Thyroid gland (tissue), 4 donors: ENCODE measurements at regions not wholly inside any gene's neighbourhood (a gene's known extent, or its start where the extent isn't known, plus 50 kb on each side); places are given as distances from the start of the nearest gene placed in this dataset.

Experiments
- DNase-seq, 2 donors: peaks; one replicate each; pipeline ENCODE4 v3.0.0-alpha.2; 2019
- H3K27ac ChIP-seq, 3 donors: fragments of 200-600 bp; sonication (generic); 1 replicate in 2 of 3; 2 replicates in 1 of 3; pipeline ENCODE4 v1.5.1; 2016 to 2019; ENCODE audit warnings: mild to moderate bottlenecking in 1 of 3, moderate library complexity in 1 of 3
- H3K27me3 ChIP-seq: fragments of 200-600 bp; sonication (generic); one replicate; pipeline ENCODE4 v1.5.1; 2019
- H3K36me3 ChIP-seq, 2 donors: fragments of 200-600 bp; sonication (generic); one replicate each; pipeline ENCODE4 v1.5.1; 2016 to 2019
- H3K4me1 ChIP-seq, 2 donors: fragments of 200-600 bp; sonication (generic); one replicate each; pipeline ENCODE4 v1.5.1; 2017 to 2019
- H3K4me3 ChIP-seq, 3 donors: fragments of 200-600 bp; sonication (generic); replicated peaks in 1 of 3; 1 replicate in 2 of 3; 2 replicates in 1 of 3; pipeline ENCODE4 v1.5.1; 2016; ENCODE audit warnings: mild to moderate bottlenecking in 1 of 3
- H3K9me3 ChIP-seq: fragments of 200-600 bp; sonication (generic); one replicate; pipeline ENCODE4 v1.5.1; 2017
- POLR2A ChIP-seq, 2 donors: fragments of 450-650 bp; IDR thresholded peaks; one replicate each; pipeline ENCODE4 v1.6.1; 2017; ENCODE audit warnings: antibody characterized with exemption in 2 of 2, mild to moderate bottlenecking in 2 of 2, moderate library complexity in 1 of 2
- WGBS, 2 donors: methylation state at CpG; one replicate each; pipeline ENCODE4 v1.1.5; 2017; 5-methylcytosine and 5-hydroxymethylcytosine counted together
- intact Hi-C: fragments of 100-400 bp; cut with DNase I; formaldehyde crosslinking; loops from one replicate; pipeline ENCODE4 v1.15.1; 2023
- TF ChIP-seq, protein P1 (sequence below), 6 experiments: fragments of 200-600 bp in 3 of 6; fragments of 450-650 bp in 3 of 6; sonication (generic) in 3 of 6; IDR thresholded peaks; one replicate each; pipeline ENCODE4 v1.5.1; 2016 to 2019; ENCODE audit warnings: antibody characterized with exemption in 6 of 6, mild to moderate bottlenecking in 2 of 6, inconsistent platforms in 1 of 6, moderate library complexity in 1 of 6

DNA sequence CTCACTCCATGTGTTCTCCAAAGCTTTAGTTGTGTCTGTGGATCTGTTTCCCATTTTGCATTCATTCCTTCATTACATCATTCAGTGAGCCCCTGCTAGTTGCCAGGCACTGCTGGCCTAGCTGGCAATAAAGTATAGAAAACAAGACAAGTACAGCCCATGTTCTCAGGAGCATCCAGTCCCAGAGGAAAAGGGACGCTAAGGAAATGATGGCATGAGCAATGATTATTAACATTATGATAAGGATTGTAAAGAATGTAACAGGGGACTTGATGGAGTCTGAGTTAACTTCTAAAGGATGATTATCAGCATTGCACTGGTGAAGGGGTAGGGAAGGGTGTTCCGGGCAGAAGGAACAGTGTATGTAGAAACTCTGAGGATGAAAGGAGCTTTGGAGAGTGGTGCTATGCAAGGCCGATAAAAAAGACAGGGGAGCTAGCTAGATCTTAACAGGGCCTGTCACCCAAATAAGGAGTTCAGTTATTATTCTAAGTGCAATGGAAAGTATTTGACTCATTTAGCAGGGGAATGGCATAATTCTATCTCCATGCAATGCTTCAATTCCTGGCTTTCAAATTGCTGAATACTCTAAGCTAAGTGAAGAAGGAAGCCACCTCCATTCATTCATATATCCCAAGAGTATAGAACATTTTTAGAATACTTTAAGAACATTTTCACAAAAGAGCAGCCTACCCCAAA is 258.2 kb upstream of the STT3B start:
- intact Hi-C loops: no loop called here
- Histone ChIP-seq H3K27ac (no peak overlapping the region), H3K4me3 (no peak overlapping the region), H3K9me3 (no peaks in the 10 kb centered on the region), H3K4me1 (no peaks in the 10 kb centered on the region), H3K36me3 (no peaks in the 10 kb centered on the region), H3K27me3 (no peaks in the 10 kb centered on the region)
- TF ChIP-seq POLR2A (IDR thresholded peaks at IDR 0.05): no peak
- TF ChIP-seq, protein P1, sequence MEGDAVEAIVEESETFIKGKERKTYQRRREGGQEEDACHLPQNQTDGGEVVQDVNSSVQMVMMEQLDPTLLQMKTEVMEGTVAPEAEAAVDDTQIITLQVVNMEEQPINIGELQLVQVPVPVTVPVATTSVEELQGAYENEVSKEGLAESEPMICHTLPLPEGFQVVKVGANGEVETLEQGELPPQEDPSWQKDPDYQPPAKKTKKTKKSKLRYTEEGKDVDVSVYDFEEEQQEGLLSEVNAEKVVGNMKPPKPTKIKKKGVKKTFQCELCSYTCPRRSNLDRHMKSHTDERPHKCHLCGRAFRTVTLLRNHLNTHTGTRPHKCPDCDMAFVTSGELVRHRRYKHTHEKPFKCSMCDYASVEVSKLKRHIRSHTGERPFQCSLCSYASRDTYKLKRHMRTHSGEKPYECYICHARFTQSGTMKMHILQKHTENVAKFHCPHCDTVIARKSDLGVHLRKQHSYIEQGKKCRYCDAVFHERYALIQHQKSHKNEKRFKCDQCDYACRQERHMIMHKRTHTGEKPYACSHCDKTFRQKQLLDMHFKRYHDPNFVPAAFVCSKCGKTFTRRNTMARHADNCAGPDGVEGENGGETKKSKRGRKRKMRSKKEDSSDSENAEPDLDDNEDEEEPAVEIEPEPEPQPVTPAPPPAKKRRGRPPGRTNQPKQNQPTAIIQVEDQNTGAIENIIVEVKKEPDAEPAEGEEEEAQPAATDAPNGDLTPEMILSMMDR (IDR thresholded peaks at IDR 0.05): no peak
- 82 to 84% methylated on average over 3 of the region's 3 CpGs for WGBS, 2 donors
- no peak for DNase-seq

DNA sequence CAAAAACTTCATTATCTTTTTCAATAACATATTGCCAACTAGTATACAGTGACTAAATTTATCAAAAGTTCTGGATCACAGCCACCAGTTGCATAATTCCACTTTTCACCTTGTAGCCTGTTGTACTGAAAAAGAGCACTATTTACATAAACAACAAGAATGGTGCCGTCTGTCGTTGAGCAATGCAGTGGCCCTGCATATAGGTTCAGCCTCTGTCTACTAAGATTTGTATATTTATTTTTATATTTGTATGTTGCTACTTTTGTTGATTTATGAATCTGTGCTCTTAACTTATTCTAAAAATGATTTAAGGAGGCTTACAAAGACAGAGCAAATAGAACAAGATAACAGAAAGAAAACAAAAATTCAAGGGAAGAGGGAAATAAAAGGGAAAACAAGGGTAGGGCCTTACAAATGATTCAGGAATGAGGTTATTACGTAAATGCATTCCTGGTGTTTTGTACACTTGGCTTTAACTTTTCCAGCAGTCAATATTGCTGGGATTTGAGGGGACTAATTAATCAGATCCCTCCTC is 257.6 kb upstream of the STT3B start:
- DNase-seq: no peak
- Histone ChIP-seq H3K4me1 (no peaks in the 10 kb centered on the region), H3K9me3 (no peaks in the 10 kb centered on the region), H3K27ac (no peak overlapping the region), H3K27me3 (no peaks in the 10 kb centered on the region), H3K36me3 (no peaks in the 10 kb centered on the region), H3K4me3 (no peak overlapping the region)
- TF ChIP-seq, protein P1 (IDR thresholded peaks at IDR 0.05): no peak
- TF ChIP-seq POLR2A (IDR thresholded peaks at IDR 0.05): no peak
- 60 to 62% methylated on average over 3 of the region's 3 CpGs for whole genome bisulfite sequencing, 2 donors
- intact Hi-C loops: no loop called here

DNA sequence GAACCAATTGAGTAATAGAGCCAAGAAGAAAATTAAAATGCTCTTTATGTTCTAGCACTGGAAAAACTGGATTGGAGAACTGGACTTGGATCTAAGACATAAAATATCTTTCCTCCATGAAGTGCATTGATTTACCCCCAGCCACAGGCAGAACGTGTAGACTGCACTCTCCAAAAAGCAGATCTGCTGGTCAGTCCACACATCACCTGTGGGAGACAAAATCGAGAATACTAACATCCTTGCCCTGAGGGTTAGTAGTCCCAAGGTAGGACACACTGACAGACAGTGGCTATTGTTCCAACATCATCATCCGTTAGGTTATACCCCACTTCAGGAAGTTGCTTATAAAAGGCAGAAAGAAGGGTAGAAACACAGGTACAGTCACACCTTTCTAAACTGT is 257.1 kb upstream of the STT3B start:
- intact Hi-C loops: no loop called here
- no peaks in the 10 kb centered on the region for H3K9me3 ChIP-seq
- no peak overlapping the region for H3K4me3 ChIP-seq
- no peak for DNase-seq
- no peaks in the 10 kb centered on the region for H3K36me3 ChIP-seq
- TF ChIP-seq, protein P1 (IDR thresholded peaks at IDR 0.05): no peak
- no peak for TF ChIP-seq POLR2A (IDR thresholded peaks at IDR 0.05)
- no peaks in the 10 kb centered on the region for H3K4me1 ChIP-seq
- H3K27me3 ChIP-seq: no peaks in the 10 kb centered on the region
- H3K27ac ChIP-seq: no peak overlapping the region
- 79 to 81% methylated on average over 3 of the region's 3 CpGs for WGBS, 2 donors

DNA sequence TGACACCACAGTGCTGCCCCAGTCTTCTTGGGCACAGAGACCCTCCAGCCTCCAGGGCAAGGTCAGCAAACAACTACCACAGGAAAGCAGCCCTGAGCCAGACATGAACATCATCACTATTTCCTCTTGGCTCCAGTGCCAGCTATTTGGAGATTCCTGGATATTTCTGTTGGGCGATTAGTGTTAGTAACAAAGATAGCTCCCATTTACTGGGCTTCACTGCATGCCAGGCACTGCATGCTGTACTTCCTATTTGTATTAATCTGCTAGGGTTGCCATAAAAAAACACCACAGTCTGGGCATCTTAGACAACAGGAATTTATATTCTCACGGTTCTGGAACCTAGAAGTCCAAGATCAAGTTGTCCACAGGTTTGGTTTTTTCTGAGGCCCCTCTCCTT is 255.1 kb upstream of the STT3B start:
- no peak for TF ChIP-seq POLR2A (IDR thresholded peaks at IDR 0.05)
- TF ChIP-seq, protein P1 (IDR thresholded peaks at IDR 0.05): no peak
- WGBS, 2 donors: 65 to 79% methylated on average over 2 of the region's 2 CpGs
- intact Hi-C loops: no loop called here
- no peaks in the 10 kb centered on the region for H3K4me1 ChIP-seq
- no peaks in the 10 kb centered on the region for H3K36me3 ChIP-seq
- DNase-seq: no peak
- no peak overlapping the region for H3K27ac ChIP-seq
- H3K27me3 ChIP-seq: no peaks in the 10 kb centered on the region
- no peak overlapping the region for H3K4me3 ChIP-seq
- H3K9me3 ChIP-seq: no peaks in the 10 kb centered on the region

DNA sequence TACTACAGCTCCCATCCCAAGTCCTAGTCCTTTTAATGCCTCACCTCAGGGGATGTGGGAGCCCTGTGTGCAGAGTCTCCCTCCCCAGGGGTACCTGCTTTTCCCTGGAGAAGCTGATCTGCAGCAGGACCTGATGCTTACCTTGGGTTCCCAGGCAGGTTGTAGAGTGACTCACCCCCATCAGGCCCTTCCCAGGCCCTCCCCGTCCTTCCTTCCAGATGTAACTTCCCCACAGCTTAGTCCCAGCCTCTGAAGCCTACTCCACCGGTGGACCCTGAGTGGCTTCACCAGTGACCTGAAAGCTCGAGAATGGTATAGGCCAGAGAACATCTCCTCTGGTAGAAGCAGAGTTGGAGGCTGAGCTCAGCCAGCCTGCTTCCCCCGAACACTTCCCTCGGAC is 254.2 kb upstream of the STT3B start:
- no peaks in the 10 kb centered on the region for H3K36me3 ChIP-seq
- no peaks in the 10 kb centered on the region for H3K27me3 ChIP-seq
- 94 to 97% methylated on average over 5 of the region's 5 CpGs for WGBS, 2 donors
- H3K4me1 ChIP-seq: no peaks in the 10 kb centered on the region
- DNase-seq: no peak
- H3K27ac ChIP-seq: no peak overlapping the region
- no peak for TF ChIP-seq POLR2A (IDR thresholded peaks at IDR 0.05)
- TF ChIP-seq, protein P1 (IDR thresholded peaks at IDR 0.05): no peak
- H3K4me3 ChIP-seq: no peak overlapping the region
- intact Hi-C loops: no loop called here
- H3K9me3 ChIP-seq: no peaks in the 10 kb centered on the region
